Trophoblast cell (in vitro differentiated cells and primary cell): ENCODE measurements at regions not wholly inside any gene's neighbourhood (a gene's known extent, or its start where the extent isn't known, plus 50 kb on each side); places are given as distances from the start of the nearest gene placed in this dataset.
A peak's percentile ranks its signal among the peaks of the same experiment; 100 is the strongest.
"Not testable (repeated sequence)": the region's sequence is repeated elsewhere in the genome, so short reads cannot be mapped to it uniquely, and the experiment has no call there.

Experiments
- DNase-seq, 2 donors: peaks; one replicate each; pipeline ENCODE4 v3.0.0-alpha.2; 2016
- H2AFZ ChIP-seq: 2 replicates; pipeline ENCODE4 v1.6.1; 2013; ENCODE audit warnings: low read length, moderate library complexity, mild to moderate bottlenecking; ENCODE audit not compliant: insufficient read depth, poor library complexity
- H2AK5ac ChIP-seq: 2 replicates; pipeline ENCODE4 v1.6.1; 2013; ENCODE audit warnings: mild to moderate bottlenecking, low read length
- H2BK120ac ChIP-seq: 2 replicates; pipeline ENCODE4 v1.6.1; 2013; ENCODE audit warnings: low read length, mild to moderate bottlenecking, moderate library complexity; ENCODE audit not compliant: insufficient read depth, poor library complexity
- H2BK12ac ChIP-seq: 2 replicates; pipeline ENCODE4 v1.6.1; 2013; ENCODE audit warnings: mild to moderate bottlenecking, low read length, moderate library complexity
- H2BK5ac ChIP-seq: 2 replicates; pipeline ENCODE4 v1.6.1; 2013; ENCODE audit warnings: low read length, low read depth, moderate library complexity, mild to moderate bottlenecking; ENCODE audit not compliant: poor library complexity
- H3K14ac ChIP-seq: 2 replicates; pipeline ENCODE4 v1.6.1; 2013; ENCODE audit warnings: mild to moderate bottlenecking, low read length
- H3K18ac ChIP-seq: 2 replicates; pipeline ENCODE4 v1.6.1; 2013; ENCODE audit warnings: mild to moderate bottlenecking, low read length
- H3K23ac ChIP-seq: 2 replicates; pipeline ENCODE4 v1.6.1; 2013; ENCODE audit warnings: low read length
- H3K27ac ChIP-seq: 2 replicates; pipeline ENCODE4 v1.5.1; 2013; ENCODE audit warnings: low read depth, mild to moderate bottlenecking, inconsistent platforms, low read length, moderate library complexity
- H3K27me3 ChIP-seq: 2 replicates; pipeline ENCODE4 v1.6.1; 2013; ENCODE audit warnings: inconsistent platforms, mild to moderate bottlenecking, low read length, moderate library complexity; ENCODE audit not compliant: insufficient read depth
- H3K36me3 ChIP-seq, 2 experiments: 1 replicate in 1 of 2; 2 replicates in 1 of 2; pipeline ENCODE4 v1.6.1; 2013; ENCODE audit warnings: low read length in 2 of 2, mild to moderate bottlenecking in 2 of 2, moderate library complexity in 1 of 2; ENCODE audit not compliant: insufficient read depth in 2 of 2, control insufficient read depth in 1 of 2
- H3K4ac ChIP-seq: 2 replicates; pipeline ENCODE4 v1.6.1; 2013; ENCODE audit warnings: low read depth, mild to moderate bottlenecking, low read length, moderate library complexity
- H3K4me1 ChIP-seq, 2 experiments: 1 replicate in 1 of 2; 2 replicates in 1 of 2; pipeline ENCODE4 v1.6.1; 2013; ENCODE audit warnings: low read length in 2 of 2, mild to moderate bottlenecking in 2 of 2, moderate library complexity in 1 of 2; ENCODE audit not compliant: insufficient read depth in 2 of 2, control insufficient read depth in 1 of 2
- H3K4me2 ChIP-seq: 2 replicates; pipeline ENCODE4 v1.6.1; 2013; ENCODE audit warnings: inconsistent platforms, mild to moderate bottlenecking, low read length, moderate library complexity
- H3K4me3 ChIP-seq: 2 replicates; pipeline ENCODE4 v1.5.1; 2013; ENCODE audit warnings: mild to moderate bottlenecking, low read depth, low read length, inconsistent platforms
- H3K79me1 ChIP-seq: one replicate; pipeline ENCODE4 v1.6.1; 2013; ENCODE audit warnings: low read length
- H3K79me2 ChIP-seq: 2 replicates; pipeline ENCODE4 v1.6.1; 2013; ENCODE audit warnings: low read length, mild to moderate bottlenecking; ENCODE audit not compliant: control insufficient read depth, insufficient read depth, poor library complexity
- H3K9ac ChIP-seq: 2 replicates; pipeline ENCODE4 v1.6.1; 2013; ENCODE audit warnings: mild to moderate bottlenecking, low read length
- H3K9me3 ChIP-seq: 2 replicates; pipeline ENCODE4 v1.6.1; 2013; ENCODE audit warnings: low read depth, mild to moderate bottlenecking, control low read depth, inconsistent platforms, low read length; ENCODE audit not compliant: insufficient read depth
- H4K12ac ChIP-seq: 2 replicates; pipeline ENCODE4 v1.6.1; 2013; ENCODE audit warnings: low read depth, mild to moderate bottlenecking, low read length, moderate library complexity
- H4K8ac ChIP-seq: 2 replicates; pipeline ENCODE4 v1.6.1; 2013; ENCODE audit warnings: low read depth, mild to moderate bottlenecking, low read length, moderate library complexity
- H4K91ac ChIP-seq: one replicate; pipeline ENCODE4 v1.6.1; 2013; ENCODE audit warnings: low read depth, mild to moderate bottlenecking, low read length, moderate library complexity
- WGBS: extraction: QIAGEN DNeasy Blood & Tissue Kit; methylation state at CpG from one replicate; pipeline ENCODE4 v1.1.7; 2013; ENCODE audit warnings: missing lambda C conversion rate; ENCODE audit not compliant: insufficient read length, insufficient coverage; ENCODE audit errors: extremely low coverage; 5-methylcytosine and 5-hydroxymethylcytosine counted together

DNA sequence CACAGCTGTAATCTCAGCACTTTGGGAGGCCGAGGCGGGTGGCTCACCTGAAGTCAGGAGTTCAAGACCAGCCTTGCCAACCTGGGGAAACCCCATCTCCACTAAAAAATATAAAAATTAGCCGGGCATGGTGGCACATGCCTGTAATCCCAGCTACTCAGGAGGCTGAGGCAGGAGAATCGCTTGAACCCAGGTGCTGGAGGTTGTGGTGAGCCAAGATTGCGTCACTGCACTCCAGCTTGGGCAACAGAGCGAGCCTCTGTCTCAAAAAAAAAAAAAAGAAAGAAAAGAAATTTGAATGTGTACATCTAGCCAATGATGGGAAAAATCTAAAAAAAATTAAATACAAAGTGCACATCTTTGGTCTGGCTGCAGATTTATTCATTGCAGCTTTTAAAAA, 92.6 kb upstream of the ERRFI1 start:
- H3K14ac ChIP-seq, result peak overlapping the region; percentile 92
- peak in 1 of 2 donors; percentile 26 for DNase-seq
- H3K4ac ChIP-seq, result peak overlapping the region; percentile 11
- H2BK12ac ChIP-seq, result peak overlapping the region; percentile 78
- H4K8ac ChIP-seq, result peak overlapping the region; percentile 63
- H3K4me2 ChIP-seq, H3K18ac ChIP-seq, H3K36me3 ChIP-seq, H3K23ac ChIP-seq, H3K4me3 ChIP-seq, H3K9me3 ChIP-seq, H3K9ac ChIP-seq, H2AFZ ChIP-seq, H3K27me3 ChIP-seq: not testable (repeated sequence)
- H2BK5ac ChIP-seq, result peak overlapping the region; percentile 91
- H3K79me1 ChIP-seq, result peaks cover 73% of the 10 kb centered on the region
- H4K91ac ChIP-seq, result peak overlapping the region; percentile 99
- H3K27ac ChIP-seq, result peak overlapping the region; percentile 99
- H3K79me2 ChIP-seq, result peaks cover 14% of the 10 kb centered on the region
- H2AK5ac ChIP-seq, result peak overlapping the region; percentile 36
- peaks cover 36 to 52% of the 10 kb centered on the region in 2 experiments for H3K4me1 ChIP-seq
- peak overlapping the region; percentile 2 for H4K12ac ChIP-seq
- H2BK120ac ChIP-seq, result peak overlapping the region; percentile 99
- no CpG with 5 or more reads among the region's 6 CpGs for WGBS

DNA sequence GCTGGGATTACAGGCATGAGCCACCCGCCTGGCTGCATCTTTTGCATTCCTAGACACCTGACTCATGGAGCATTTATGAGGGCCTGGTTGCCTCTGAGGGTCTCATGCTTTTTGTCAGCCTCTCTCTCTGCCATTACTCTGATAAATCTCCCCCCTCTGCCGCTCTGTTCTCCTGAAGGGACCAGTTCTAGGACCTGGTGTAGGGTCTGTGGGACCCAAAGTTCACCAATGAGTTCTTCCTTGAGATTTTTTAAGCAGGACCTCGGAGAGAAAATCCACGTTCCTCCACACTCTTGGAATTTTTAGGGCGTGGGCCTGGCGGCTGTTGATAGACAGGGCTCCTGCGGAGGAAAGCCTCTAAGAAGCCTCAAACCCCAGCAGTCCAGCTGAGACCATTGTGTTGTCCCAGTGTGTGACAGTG, 91.9 kb upstream of the ERRFI1 start:
- Histone ChIP-seq H3K9ac (no peak overlapping the region), H2BK120ac (peak overlapping the region; percentile 99), H3K23ac (no peak overlapping the region), H3K4me1 (peaks cover 34 to 49% of the 10 kb centered on the region in 2 experiments), H4K8ac (peak overlapping the region; percentile 63), H3K79me2 (peaks cover 12% of the 10 kb centered on the region), H3K4ac (peak overlapping the region; percentile 77), H3K9me3 (no peaks in the 10 kb centered on the region), H2BK12ac (peak overlapping the region; percentile 92), H4K91ac (peak overlapping the region; percentile 99), H2BK5ac (peak overlapping the region; percentile 91), H2AK5ac (peak overlapping the region; percentile 92), H3K18ac (peak overlapping the region; percentile 74), H3K27ac (peak overlapping the region; percentile 99), H3K27me3 (no peaks in the 10 kb centered on the region), H3K79me1 (peaks cover 72% of the 10 kb centered on the region), H3K4me2 (peak overlapping the region; percentile 6), H3K36me3 (no peaks in the 10 kb centered on the region), H4K12ac (peak overlapping the region; percentile 2), H3K4me3 (no peak overlapping the region), H3K14ac (peak overlapping the region; percentile 92), H2AFZ (peak overlapping the region; percentile 34)
- peak; percentile 87 to 90 for DNase-seq
- no CpG with 5 or more reads among the region's 7 CpGs for WGBS

DNA sequence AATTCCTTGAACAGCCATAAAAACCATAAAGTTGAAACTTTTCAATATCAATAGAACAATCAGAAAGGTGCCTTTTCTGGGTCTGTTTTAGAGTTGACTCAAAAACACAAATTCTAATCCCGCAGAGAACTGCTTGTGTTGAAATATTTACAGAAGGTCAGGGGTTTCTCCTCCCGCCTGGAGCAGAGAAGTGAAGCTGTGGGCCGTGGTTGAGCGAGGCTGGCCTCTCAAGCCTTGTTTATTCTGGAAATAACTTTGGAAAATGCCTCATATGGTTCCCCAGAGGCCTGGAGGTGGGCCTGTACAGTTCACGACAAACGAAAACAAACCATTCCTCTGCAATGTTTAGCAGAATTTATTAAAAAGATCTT, 90.8 kb upstream of the ERRFI1 start:
- Histone ChIP-seq H2BK120ac (peak overlapping the region; percentile 95), H2AK5ac (no peak overlapping the region), H3K27me3 (no peaks in the 10 kb centered on the region), H3K79me2 (peaks cover 11% of the 10 kb centered on the region), H3K36me3 (no peaks in the 10 kb centered on the region), H4K91ac (peak overlapping the region; percentile 69), H2BK12ac (no peak overlapping the region), H3K4me3 (no peak overlapping the region), H3K4me1 (peaks cover 26 to 39% of the 10 kb centered on the region in 2 experiments), H3K14ac (peak overlapping the region; percentile 28), H3K79me1 (peaks cover 63% of the 10 kb centered on the region), H3K9me3 (no peaks in the 10 kb centered on the region), H2AFZ (no peak overlapping the region), H3K23ac (no peak overlapping the region), H3K9ac (no peak overlapping the region), H2BK5ac (peak overlapping the region; percentile 88), H4K8ac (peak overlapping the region; percentile 28), H3K4ac (no peak overlapping the region), H3K27ac (peak overlapping the region; percentile 99), H4K12ac (no peak overlapping the region), H3K18ac (no peak overlapping the region), H3K4me2 (no peak overlapping the region)
- no CpG with 5 or more reads among the region's 6 CpGs for WGBS
- DNase-seq, result peak in 1 of 2 donors; percentile 21

DNA sequence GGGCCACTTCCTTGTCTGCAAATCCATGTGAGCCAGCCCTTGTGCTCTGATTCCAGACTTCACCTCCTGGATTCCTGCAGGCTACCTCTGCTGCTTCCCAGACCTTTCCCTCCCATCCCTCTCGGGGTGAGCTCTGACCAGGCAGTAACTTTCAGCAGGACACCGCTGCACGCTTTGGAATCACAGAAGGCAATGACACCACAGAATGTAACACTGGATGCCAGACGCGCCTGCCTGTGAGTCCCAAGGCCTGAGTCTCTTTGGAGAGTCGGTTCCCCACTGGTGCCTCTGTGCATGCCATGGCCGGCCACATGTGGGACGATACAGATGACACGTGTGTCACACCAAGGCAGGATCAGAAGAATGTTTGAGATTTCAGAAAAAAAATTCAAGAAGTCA, 89.7 kb upstream of the ERRFI1 start:
- WGBS, result no CpG with 5 or more reads among the region's 9 CpGs

More for the DNA sequence above, 89.7 kb upstream of the ERRFI1 start:
- Histone ChIP-seq H2AFZ (no peak overlapping the region), H2BK5ac (peak overlapping the region; percentile 97), H4K12ac (no peak overlapping the region), H3K9ac (no peak overlapping the region), H3K9me3 (no peaks in the 10 kb centered on the region), H3K18ac (peak overlapping the region; percentile 80), H2BK120ac (peak overlapping the region; percentile 93), H3K23ac (no peak overlapping the region), H4K91ac (peak overlapping the region; percentile 92), H3K14ac (peak overlapping the region; percentile 88), H3K4ac (peak overlapping the region; percentile 76), H3K36me3 (no peaks in the 10 kb centered on the region), H3K4me3 (no peak overlapping the region), H3K4me2 (no peak overlapping the region), H3K27ac (peak overlapping the region; percentile 99), H4K8ac (peak overlapping the region; percentile 82), H3K27me3 (no peaks in the 10 kb centered on the region), H2BK12ac (peak overlapping the region; percentile 97), H3K79me1 (peaks cover 53% of the 10 kb centered on the region), H2AK5ac (peak overlapping the region; percentile 86), H3K79me2 (peaks cover 11% of the 10 kb centered on the region), H3K4me1 (peaks cover 26 to 33% of the 10 kb centered on the region in 2 experiments)
- no peak for DNase-seq
